ELR (cell line): ENCODE measurements at regions not wholly inside any gene's neighbourhood (a gene's known extent, or its start where the extent isn't known, plus 50 kb on each side); places are given as distances from the start of the nearest gene placed in this dataset.
A peak's percentile ranks its signal among the peaks of the same experiment; 100 is the strongest.

Experiments used
- DNase-seq: peaks from one replicate; pipeline ENCODE4 v3.0.0-alpha.2; 2015; ENCODE audit warnings: low read depth

- peak; percentile 77 for DNase-seq
These were observed 611.1 kb downstream of the TBC1D4 start for GRCh38 chr13:74870865-74871264.

- peak; percentile 46 for DNase-seq
These were observed 612.1 kb downstream of the TBC1D4 start for GRCh38 chr13:74869846-74870245.

- peak; percentile 73 for DNase-seq
These were observed 613.9 kb downstream of the TBC1D4 start for GRCh38 chr13:74868049-74868448.

- peak; percentile 72 for DNase-seq
These were observed 614.5 kb downstream of the TBC1D4 start for GRCh38 chr13:74867460-74867859.

- DNase-seq: no peak
These were observed 615.9 kb downstream of the TBC1D4 start for GRCh38 chr13:74866101-74866500.

- DNase-seq: no peak
These were observed 616.3 kb downstream of the TBC1D4 start for GRCh38 chr13:74865656-74866055.

- DNase-seq: no peak
These were observed 621.2 kb downstream of the TBC1D4 start for GRCh38 chr13:74860789-74861188.

GRCh38 chr13:74850893-74851292, 631.1 kb downstream of the TBC1D4 start:
- no peak for DNase-seq

GRCh38 chr13:74847966-74848365, 634.0 kb downstream of the TBC1D4 start:
- DNase-seq: no peak

GRCh38 chr13:74845806-74846205, 636.2 kb downstream of the TBC1D4 start:
- no peak for DNase-seq

- DNase-seq: no peak
These were observed 640.3 kb downstream of the TBC1D4 start for GRCh38 chr13:74841651-74842050.

- DNase-seq: no peak
These were observed 640.8 kb downstream of the TBC1D4 start for GRCh38 chr13:74841123-74841522.

- no peak for DNase-seq
These were observed 642.3 kb downstream of the TBC1D4 start for GRCh38 chr13:74839656-74840055.

GRCh38 chr13:74838096-74838495, 643.9 kb downstream of the TBC1D4 start:
- no peak for DNase-seq

GRCh38 chr13:74836628-74837027, 645.3 kb downstream of the TBC1D4 start:
- no peak for DNase-seq

- DNase-seq: no peak
These were observed 646.4 kb downstream of the TBC1D4 start for GRCh38 chr13:74835579-74835978.

- no peak for DNase-seq
These were observed 656.1 kb downstream of the TBC1D4 start for GRCh38 chr13:74825938-74826246.

- DNase-seq: peak; percentile 87
These were observed 656.6 kb downstream of the TBC1D4 start for GRCh38 chr13:74825152-74825937.

GRCh38 chr13:74820809-74821208, 661.2 kb downstream of the TBC1D4 start:
- DNase-seq: no peak

- no peak for DNase-seq
These were observed 662.4 kb downstream of the TBC1D4 start for GRCh38 chr13:74819549-74819948.

- DNase-seq: no peak
These were observed 665.2 kb downstream of the TBC1D4 start for GRCh38 chr13:74816737-74817136.

- no peak for DNase-seq
These were observed 662.0 kb upstream of the KLF12 start for GRCh38 chr13:74796157-74796556.

- DNase-seq: no peak
These were observed 661.3 kb upstream of the KLF12 start for GRCh38 chr13:74795526-74795925.

GRCh38 chr13:74794582-74794981, 660.4 kb upstream of the KLF12 start:
- DNase-seq: no peak
